Choroid plexus epithelial cell (primary cell): ENCODE measurements at regions not wholly inside any gene's neighbourhood (a gene's known extent, or its start where the extent isn't known, plus 50 kb on each side); places are given as distances from the start of the nearest gene placed in this dataset.

ENCODE experiments used
- DNase-seq: peaks from one replicate; pipeline ENCODE4 v3.0.0-alpha.2; 2010; ENCODE audit warnings: low read depth
- H3K4me3 ChIP-seq: 2 replicates; pipeline ENCODE4 v1.5.1; 2011; ENCODE audit warnings: low read depth, mild to moderate bottlenecking, control low read depth, low read length, moderate library complexity
- TF ChIP-seq, protein P1 (sequence below): conservative IDR thresholded peaks from 2 replicates; pipeline ENCODE4 v1.5.1; 2011; ENCODE audit warnings: low read depth, mild to moderate bottlenecking, control low read depth, inconsistent platforms, low read length, moderate library complexity

DNA sequence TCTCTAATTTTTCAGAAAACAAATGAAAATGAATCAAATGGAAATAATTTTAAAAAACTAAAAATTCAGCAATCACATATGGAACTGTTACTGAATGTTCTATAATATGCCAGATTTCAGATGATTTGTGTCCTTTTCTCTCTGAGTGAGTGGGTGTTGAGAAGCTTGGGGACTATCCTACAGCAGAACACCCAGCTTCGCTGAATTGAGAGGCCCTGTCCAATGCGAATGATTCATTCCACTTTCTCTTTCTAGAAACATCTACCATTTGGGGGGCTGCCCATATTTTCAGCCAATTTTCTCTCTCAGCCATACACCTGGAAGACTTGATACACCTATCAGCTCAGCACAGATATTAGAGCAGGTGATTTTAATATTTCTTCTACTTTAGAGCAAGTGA is 1666.7 kb downstream of the EFNB2 start:
- no peak for DNase-seq
- H3K4me3 ChIP-seq, result no peak overlapping the region
- TF ChIP-seq, protein P1, sequence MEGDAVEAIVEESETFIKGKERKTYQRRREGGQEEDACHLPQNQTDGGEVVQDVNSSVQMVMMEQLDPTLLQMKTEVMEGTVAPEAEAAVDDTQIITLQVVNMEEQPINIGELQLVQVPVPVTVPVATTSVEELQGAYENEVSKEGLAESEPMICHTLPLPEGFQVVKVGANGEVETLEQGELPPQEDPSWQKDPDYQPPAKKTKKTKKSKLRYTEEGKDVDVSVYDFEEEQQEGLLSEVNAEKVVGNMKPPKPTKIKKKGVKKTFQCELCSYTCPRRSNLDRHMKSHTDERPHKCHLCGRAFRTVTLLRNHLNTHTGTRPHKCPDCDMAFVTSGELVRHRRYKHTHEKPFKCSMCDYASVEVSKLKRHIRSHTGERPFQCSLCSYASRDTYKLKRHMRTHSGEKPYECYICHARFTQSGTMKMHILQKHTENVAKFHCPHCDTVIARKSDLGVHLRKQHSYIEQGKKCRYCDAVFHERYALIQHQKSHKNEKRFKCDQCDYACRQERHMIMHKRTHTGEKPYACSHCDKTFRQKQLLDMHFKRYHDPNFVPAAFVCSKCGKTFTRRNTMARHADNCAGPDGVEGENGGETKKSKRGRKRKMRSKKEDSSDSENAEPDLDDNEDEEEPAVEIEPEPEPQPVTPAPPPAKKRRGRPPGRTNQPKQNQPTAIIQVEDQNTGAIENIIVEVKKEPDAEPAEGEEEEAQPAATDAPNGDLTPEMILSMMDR, result no peak

DNA sequence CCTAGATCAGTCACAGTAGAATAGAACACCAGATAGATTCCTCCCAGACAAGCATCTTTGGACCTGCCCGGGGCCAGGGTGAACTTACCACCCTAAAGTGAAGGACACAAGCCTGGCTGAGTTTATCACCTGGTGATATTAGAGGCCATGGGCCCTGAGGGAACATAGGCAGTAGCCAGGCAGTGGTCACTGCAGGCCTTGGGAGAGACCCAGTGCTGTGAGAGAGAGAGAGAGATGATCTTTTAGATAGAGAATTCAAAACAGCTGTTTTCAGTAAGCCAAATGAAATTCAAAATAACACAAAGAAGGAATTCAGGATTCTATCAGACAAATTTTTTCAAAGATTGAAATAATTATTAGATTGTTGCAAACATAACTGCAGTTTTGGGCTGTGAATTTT is 1679.9 kb downstream of the EFNB2 start:
- H3K4me3 ChIP-seq, result no peak overlapping the region
- TF ChIP-seq, protein P1, result no peak
- DNase-seq, result no peak

- no peak for DNase-seq
- no peak overlapping the region for H3K4me3 ChIP-seq
These were observed 1680.8 kb downstream of the EFNB2 start for GRCh38 chr13:104854698-104855097.

DNA sequence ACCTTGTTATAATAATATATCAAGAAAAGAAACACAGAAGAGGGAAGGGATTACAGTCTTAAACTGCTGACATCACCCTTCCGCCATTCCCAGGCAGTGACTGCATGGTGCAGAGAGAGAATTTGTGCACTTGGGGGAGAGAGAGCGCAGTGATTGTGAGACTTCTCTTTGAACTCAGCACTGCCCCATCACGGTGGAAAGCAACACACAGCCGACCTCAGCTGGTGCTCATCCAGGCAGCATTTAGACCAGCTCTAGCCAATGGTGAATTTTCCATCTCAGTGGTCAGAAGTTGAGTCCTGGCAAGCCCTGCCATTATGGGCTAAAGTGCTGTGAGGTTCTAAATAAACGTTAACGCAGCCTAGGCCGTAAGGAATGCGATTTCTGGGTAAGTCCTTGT is 1681.5 kb downstream of the EFNB2 start:
- DNase-seq, result no peak
- TF ChIP-seq, protein P1, result no peak
- H3K4me3 ChIP-seq, result no peak overlapping the region

More at GRCh38 chr13:104854698-104855097, 1680.8 kb downstream of the EFNB2 start:
- TF ChIP-seq, protein P1, result no peak

- no peak overlapping the region for H3K4me3 ChIP-seq
- peak; percentile 3 for DNase-seq
- TF ChIP-seq, protein P1, result no peak
These were observed 1687.5 kb downstream of the EFNB2 start for GRCh38 chr13:104847922-104848321.

DNA sequence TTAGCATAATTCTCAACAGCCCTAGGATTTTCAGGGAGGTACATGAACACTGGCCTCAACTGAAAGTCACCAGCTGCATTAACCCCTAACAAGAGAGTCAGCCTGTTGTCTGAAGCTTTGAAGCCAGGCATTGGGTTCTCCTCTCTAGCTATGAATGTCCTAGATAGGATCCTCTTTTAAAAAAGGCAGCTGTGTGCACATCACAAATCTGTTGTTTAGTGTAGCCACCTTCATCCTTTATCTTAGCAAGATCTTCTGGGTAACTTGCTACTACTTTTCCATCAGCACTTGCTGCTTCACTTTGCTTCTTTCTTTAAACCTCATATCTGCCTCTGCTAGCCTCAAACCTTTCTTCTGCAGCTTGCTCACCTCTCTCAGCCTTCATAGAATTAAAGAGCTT is 1692.1 kb downstream of the EFNB2 start:
- no peak for DNase-seq

DNA sequence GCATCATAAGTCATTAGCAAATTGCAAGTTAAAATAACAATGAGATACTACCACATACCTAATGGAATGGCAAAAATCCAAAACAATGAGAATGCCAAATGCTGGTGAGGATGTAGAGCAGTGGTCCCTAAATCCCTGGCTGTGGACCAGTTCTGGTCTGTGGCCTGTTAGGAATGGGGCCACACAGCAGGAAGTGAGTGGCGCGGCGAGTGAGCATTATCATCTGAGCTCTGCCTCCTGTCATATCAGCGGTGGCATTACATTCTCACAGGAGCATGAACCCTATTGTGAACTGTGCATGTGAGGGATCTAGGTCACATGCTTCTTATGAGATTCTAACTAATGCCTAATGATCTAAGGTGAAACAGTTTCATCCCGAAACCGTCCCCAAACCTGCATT is 1694.4 kb downstream of the EFNB2 start:
- H3K4me3 ChIP-seq, result no peak overlapping the region
- TF ChIP-seq, protein P1, result no peak
- no peak for DNase-seq

More for the DNA sequence above, 1692.1 kb downstream of the EFNB2 start:
- H3K4me3 ChIP-seq, result no peak overlapping the region
- TF ChIP-seq, protein P1, result no peak
